ENCODE measurements at regions not wholly inside any gene's neighbourhood (a gene's known extent, or its start where the extent isn't known, plus 50 kb on each side); places are given as distances from the start of the nearest gene placed in this dataset.

DNA sequence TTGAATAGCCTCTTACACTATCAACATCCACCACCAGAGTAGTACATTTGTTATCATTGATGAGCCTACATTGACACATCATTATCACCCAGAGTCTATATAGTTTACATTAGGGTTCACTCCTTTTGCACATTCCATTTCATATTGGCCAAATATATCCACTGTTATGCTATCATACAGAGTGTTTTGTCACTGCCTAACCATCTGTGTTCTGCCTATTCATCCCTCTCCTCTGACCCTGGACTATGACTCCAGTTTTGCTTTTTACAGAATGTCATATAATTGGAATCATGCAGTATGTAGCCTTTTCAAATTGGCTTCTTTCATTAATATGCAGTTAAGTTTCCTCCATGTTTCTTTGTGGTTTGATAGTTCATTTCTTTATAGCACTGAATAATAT is 904.7 kb downstream of the TLE1 start:
- TF ChIP-seq, protein P1, sequence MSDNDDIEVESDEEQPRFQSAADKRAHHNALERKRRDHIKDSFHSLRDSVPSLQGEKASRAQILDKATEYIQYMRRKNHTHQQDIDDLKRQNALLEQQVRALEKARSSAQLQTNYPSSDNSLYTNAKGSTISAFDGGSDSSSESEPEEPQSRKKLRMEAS (IDR thresholded peaks at IDR 0.05; ENCODE audit: low read depth, low read length): no peak
- TF ChIP-seq POLR2A (IDR thresholded peaks at IDR 0.05; ENCODE audit: extremely low read depth, insufficient read length): no peak
- TF ChIP-seq CTCF (IDR thresholded peaks at IDR 0.05; ENCODE audit: low read depth, low read length): no peak
- no peak for TF ChIP-seq MYC (IDR thresholded peaks at IDR 0.05; ENCODE audit: low read depth, low read length)
- DNase-seq (ENCODE audit: low read depth): no peak

DNA sequence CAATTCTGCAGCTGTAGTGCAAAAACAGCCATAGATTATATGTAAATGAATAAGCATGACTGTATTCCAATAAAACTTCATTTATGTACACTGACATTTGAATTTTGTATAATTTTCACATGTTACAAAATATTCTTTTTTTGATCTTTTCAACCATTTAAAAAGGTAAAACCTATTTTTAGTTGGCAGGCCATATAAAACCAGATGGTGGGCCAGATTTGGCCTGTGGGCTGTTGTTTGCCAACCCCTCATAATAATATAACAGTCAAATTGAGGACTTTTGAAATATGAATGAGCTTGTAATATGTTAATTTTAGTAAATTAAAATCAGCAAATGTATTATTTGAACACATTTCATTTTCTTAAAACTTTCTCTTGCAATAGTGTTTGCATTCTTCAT is 913.4 kb downstream of the TLE1 start:
- no peak for DNase-seq (ENCODE audit: low read depth)
- TF ChIP-seq MYC (IDR thresholded peaks at IDR 0.05; ENCODE audit: low read depth, low read length) (no peak), CTCF (IDR thresholded peaks at IDR 0.05; ENCODE audit: low read depth, low read length) (no peak)
- no peak overlapping the region for H3K4me3 ChIP-seq (ENCODE audit: low read depth, low read length)

More for the DNA sequence above, 904.7 kb downstream of the TLE1 start:
- H3K4me3 ChIP-seq (ENCODE audit: low read depth, low read length): no peak overlapping the region

DNA sequence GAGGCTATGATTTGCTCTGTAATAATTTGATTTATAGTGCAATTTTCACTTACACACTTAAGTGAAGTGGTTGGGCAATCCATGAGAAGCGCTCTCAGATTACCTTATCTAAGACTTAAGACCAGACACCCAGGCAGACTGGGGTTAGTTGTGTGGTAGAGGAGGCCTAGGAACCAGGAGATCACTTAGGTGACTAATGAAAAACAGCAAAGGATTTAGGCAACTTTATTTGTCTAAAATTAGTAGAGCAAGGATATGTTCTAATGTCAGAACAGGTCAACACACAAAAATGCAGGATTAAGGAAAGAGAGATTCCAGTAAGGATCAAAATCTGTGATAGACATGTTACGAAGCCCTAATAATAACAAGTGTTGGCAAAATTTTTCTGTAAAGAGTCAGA is 913.8 kb downstream of the TLE1 start:
- DNase-seq (ENCODE audit: low read depth): no peak
- no peak overlapping the region for H3K4me3 ChIP-seq (ENCODE audit: low read depth, low read length)
- no peak for TF ChIP-seq POLR2A (IDR thresholded peaks at IDR 0.05; ENCODE audit: extremely low read depth, insufficient read length)
- TF ChIP-seq, protein P1 (IDR thresholded peaks at IDR 0.05; ENCODE audit: low read depth, low read length): no peak
- no peak for TF ChIP-seq MYC (IDR thresholded peaks at IDR 0.05; ENCODE audit: low read depth, low read length)
- TF ChIP-seq CTCF (IDR thresholded peaks at IDR 0.05; ENCODE audit: low read depth, low read length): no peak

- H3K4me3 ChIP-seq (ENCODE audit: low read depth, low read length): no peak overlapping the region
- TF ChIP-seq, protein P1 (IDR thresholded peaks at IDR 0.05; ENCODE audit: low read depth, low read length): no peak
- TF ChIP-seq CTCF (IDR thresholded peaks at IDR 0.05; ENCODE audit: low read depth, low read length): no peak
- TF ChIP-seq MYC (IDR thresholded peaks at IDR 0.05; ENCODE audit: low read depth, low read length): no peak
- TF ChIP-seq POLR2A (IDR thresholded peaks at IDR 0.05; ENCODE audit: extremely low read depth, insufficient read length): no peak
- no peak for DNase-seq (ENCODE audit: low read depth)
These were observed 917.6 kb downstream of the TLE1 start for GRCh38 chr9:80771555-80772347.

DNA sequence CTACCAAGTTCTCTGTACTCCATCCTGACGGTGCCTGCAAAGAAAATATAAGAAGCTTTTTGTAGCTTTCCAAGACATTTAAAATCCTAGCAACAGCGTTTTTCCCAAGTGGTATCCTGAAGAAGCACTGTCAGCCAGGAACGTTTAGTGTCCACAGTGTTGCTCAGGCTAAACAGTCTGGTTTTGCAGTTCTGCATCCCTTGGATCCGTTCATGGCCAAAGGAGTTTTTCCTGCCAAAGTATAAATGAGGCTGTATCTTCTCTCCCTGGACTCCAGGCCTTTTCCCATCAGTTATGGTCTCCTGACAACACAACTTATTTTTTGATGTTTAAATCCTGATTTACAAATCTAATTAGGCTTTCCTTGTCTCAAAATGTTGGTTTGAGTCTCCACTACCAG is 925.8 kb downstream of the TLE1 start:
- H3K4me3 ChIP-seq (ENCODE audit: low read depth, low read length): no peak overlapping the region
- TF ChIP-seq POLR2A (IDR thresholded peaks at IDR 0.05; ENCODE audit: extremely low read depth, insufficient read length) (no peak), MYC (IDR thresholded peaks at IDR 0.05; ENCODE audit: low read depth, low read length) (no peak), CTCF (IDR thresholded peaks at IDR 0.05; ENCODE audit: low read depth, low read length) (no peak)
- TF ChIP-seq, protein P1 (IDR thresholded peaks at IDR 0.05; ENCODE audit: low read depth, low read length): no peak
- DNase-seq (ENCODE audit: low read depth): no peak
